ENCODE measurements at regions not wholly inside any gene's neighbourhood (a gene's known extent, or its start where the extent isn't known, plus 50 kb on each side); places are given as distances from the start of the nearest gene placed in this dataset.

GRCh38 chr12:45674181-45674977 is 55.1 kb upstream of the ARID2 start:
- no peak for DNase-seq

GRCh38 chr12:45675534-45675933 is 54.0 kb upstream of the ARID2 start:
- no peak for DNase-seq

Data from NCI-H69 (cell line).